Left lung (tissue), 4 donors: ENCODE measurements at regions not wholly inside any gene's neighbourhood (a gene's known extent, or its start where the extent isn't known, plus 50 kb on each side); places are given as distances from the start of the nearest gene placed in this dataset.

Experiments used
- ATAC-seq: fragments of 200-7000 bp; cut with Tn5 transposase; one replicate; pipeline ENCODE4 v1.9.1; 2020; ENCODE audit warnings: moderate library complexity
- DNase-seq, 4 donors: peaks; one replicate each; pipeline ENCODE4 v3.0.0-alpha.2; 2013 to 2020
- H3K27ac ChIP-seq, 2 donors: fragments of 200-600 bp; sonication (generic) in 1 of 2; one replicate each; pipeline versions ENCODE4 v1.5.0 to v1.8.0; 2020 to 2021
- H3K27me3 ChIP-seq, 2 donors: fragments of 200-600 bp; sonication (generic) in 1 of 2; one replicate each; pipeline versions ENCODE4 v1.5.0 to v1.8.0; 2020 to 2021
- H3K36me3 ChIP-seq, 2 donors: fragments of 200-600 bp; sonication (generic) in 1 of 2; one replicate each; pipeline versions ENCODE4 v1.5.0 to v1.8.0; 2020 to 2021
- H3K4me1 ChIP-seq, 2 donors: fragments of 200-600 bp; one replicate each; pipeline ENCODE4 v1.8.0; 2021
- H3K4me3 ChIP-seq, 2 donors: fragments of 200-600 bp; sonication (generic) in 1 of 2; one replicate each; pipeline versions ENCODE4 v1.5.0 to v1.8.0; 2020 to 2021; ENCODE audit warnings: mild to moderate bottlenecking in 1 of 2
- H3K9me3 ChIP-seq, 2 donors: fragments of 200-600 bp; sonication (generic) in 1 of 2; one replicate each; pipeline versions ENCODE4 v1.5.0 to v1.8.0; 2020 to 2021
- CTCF ChIP-seq, 2 donors: fragments of 200-600 bp; sonication (generic) in 1 of 2; IDR thresholded peaks; one replicate each; pipeline versions ENCODE4 v1.5.0 to v1.8.0; 2021; ENCODE audit warnings: antibody characterized with exemption in 2 of 2
- intact Hi-C, 2 donors: fragments of 100-400 bp; cut with DNase I; formaldehyde crosslinking; loops; one replicate each; pipeline versions ENCODE4 v1.11.2 to v1.14.2; 2022
- donor health status: DM: no; HTN: yes; CAD: no.
- donor health status: DM: no; HTN: no; CAD: no.

- ATAC-seq, result no peak
- intact Hi-C loops, result no loop called here
Observed at GRCh38 chr14:98243332-98243731, 1028.7 kb downstream of the BCL11B start.

DNA sequence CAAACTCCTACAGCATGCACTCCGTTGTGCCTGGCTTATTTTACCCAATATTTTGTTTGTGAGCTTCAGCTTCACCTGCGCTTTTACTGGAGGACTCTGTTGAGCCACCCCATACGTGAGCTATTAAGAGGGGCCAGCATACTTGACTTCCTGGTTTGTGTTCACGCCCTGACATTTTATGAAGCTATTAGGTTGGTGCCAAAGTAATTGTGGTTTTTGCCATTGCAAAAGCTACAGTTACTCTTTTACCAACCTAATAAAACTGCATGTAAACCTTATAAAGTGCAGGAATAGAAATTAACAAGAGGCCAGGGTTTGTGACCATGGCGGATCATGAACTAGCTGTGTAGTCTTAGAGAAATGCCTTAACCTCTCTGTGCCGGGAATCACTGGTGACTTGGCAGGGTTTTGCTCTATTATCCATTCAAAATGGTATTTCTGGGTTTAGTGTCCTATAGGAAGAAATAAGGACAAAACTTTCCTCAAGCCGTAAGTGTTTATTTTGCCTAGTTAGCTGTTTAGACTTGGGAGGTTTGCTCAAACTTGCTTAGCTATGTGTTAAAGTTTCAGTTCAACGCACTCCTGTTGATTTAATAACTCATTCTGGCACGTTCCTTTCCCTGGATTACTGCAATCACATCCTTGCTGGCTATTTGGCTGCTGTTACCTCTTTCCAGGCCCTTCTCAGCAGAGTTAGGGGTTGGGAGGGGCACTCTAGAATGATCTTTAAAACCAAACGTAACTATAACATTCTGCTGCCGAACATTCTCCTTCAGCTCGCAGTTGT lies 1027.6 kb downstream of the BCL11B start:
- H3K4me1 ChIP-seq, result no peaks in the 10 kb centered on the region

More at GRCh38 chr14:98243332-98243731, 1028.7 kb downstream of the BCL11B start:
- H3K4me1 ChIP-seq, result no peaks in the 10 kb centered on the region
- no peak overlapping the region for H3K27ac ChIP-seq
- no peaks in the 10 kb centered on the region for H3K9me3 ChIP-seq
- no peak for DNase-seq
- H3K4me3 ChIP-seq, result no peak overlapping the region
- no peaks in the 10 kb centered on the region for H3K27me3 ChIP-seq
- H3K36me3 ChIP-seq, result no peaks in the 10 kb centered on the region
- no peak for TF ChIP-seq CTCF (IDR thresholded peaks at IDR 0.05)

DNA sequence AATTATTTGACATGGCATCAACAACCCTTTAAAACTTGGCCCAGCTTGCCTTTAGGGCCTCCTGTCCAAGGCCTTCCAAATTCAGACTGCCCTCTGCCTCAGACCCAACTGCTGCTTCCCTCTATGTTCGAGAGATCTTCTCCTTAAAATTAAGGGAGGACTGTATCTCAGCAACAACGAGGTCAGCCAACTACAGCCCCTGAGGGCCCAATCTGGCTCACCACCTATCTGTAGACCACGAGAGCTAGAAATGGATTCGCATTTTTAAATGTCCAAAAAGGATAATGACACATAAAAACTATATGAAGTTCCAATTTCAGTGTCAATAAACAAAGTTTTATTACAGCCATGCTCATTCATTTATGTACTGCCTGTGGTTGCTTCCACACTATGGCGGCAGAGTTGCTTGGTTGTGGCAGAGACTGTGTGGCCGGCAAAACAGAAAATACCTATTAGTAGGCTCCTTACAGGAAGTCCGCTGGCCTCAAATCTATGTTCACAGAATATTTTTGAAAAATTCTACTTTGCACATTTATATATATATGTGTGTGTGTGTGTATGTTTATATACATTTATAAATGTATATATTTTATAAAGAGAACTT lies 1026.9 kb downstream of the BCL11B start:
- no peak overlapping the region for H3K4me3 ChIP-seq
- H3K9me3 ChIP-seq, result no peaks in the 10 kb centered on the region
- no peak overlapping the region for H3K27ac ChIP-seq
- H3K4me1 ChIP-seq, result no peaks in the 10 kb centered on the region
- no peaks in the 10 kb centered on the region for H3K27me3 ChIP-seq
- no peaks in the 10 kb centered on the region for H3K36me3 ChIP-seq
- DNase-seq (no peak), ATAC-seq (no peak)
- TF ChIP-seq CTCF (IDR thresholded peaks at IDR 0.05), result no peak
- intact Hi-C loops, result no loop called here

More for the DNA sequence above, 1027.6 kb downstream of the BCL11B start:
- no peaks in the 10 kb centered on the region for H3K27me3 ChIP-seq
- intact Hi-C loops, result no loop called here
- no peak overlapping the region for H3K27ac ChIP-seq
- DNase-seq (no peak), ATAC-seq (no peak)
- no peak overlapping the region for H3K4me3 ChIP-seq
- H3K36me3 ChIP-seq, result no peaks in the 10 kb centered on the region
- H3K9me3 ChIP-seq, result no peaks in the 10 kb centered on the region
- TF ChIP-seq CTCF (IDR thresholded peaks at IDR 0.05), result no peak

GRCh38 chr14:98249057-98249456 lies 1022.9 kb downstream of the BCL11B start:
- DNase-seq, result no peak
- Histone ChIP-seq H3K4me3 (no peak overlapping the region), H3K4me1 (no peaks in the 10 kb centered on the region), H3K27me3 (no peaks in the 10 kb centered on the region), H3K36me3 (no peaks in the 10 kb centered on the region), H3K9me3 (no peaks in the 10 kb centered on the region), H3K27ac (no peak overlapping the region)
- no peak for TF ChIP-seq CTCF (IDR thresholded peaks at IDR 0.05)
- ATAC-seq, result no peak
- intact Hi-C loops, result no loop called here

GRCh38 chr14:98249476-98249875 lies 1022.5 kb downstream of the BCL11B start:
- Histone ChIP-seq H3K36me3 (no peaks in the 10 kb centered on the region), H3K27ac (no peak overlapping the region), H3K9me3 (no peaks in the 10 kb centered on the region), H3K4me1 (no peaks in the 10 kb centered on the region), H3K27me3 (no peaks in the 10 kb centered on the region), H3K4me3 (no peak overlapping the region)
- no peak for DNase-seq
- intact Hi-C loops, result no loop called here
- TF ChIP-seq CTCF (IDR thresholded peaks at IDR 0.05), result no peak
- no peak for ATAC-seq
